Activated CD4-positive, alpha-beta T cell treated with anti-CD3 and anti-CD28 coated beads, Interleukin-2, amount 10 ng/mL, durations not matched to agents 24 days and 14 days (primary cell): ENCODE measurements at regions not wholly inside any gene's neighbourhood (a gene's known extent, or its start where the extent isn't known, plus 50 kb on each side); places are given as distances from the start of the nearest gene placed in this dataset.
"Not testable (repeated sequence)": the region's sequence is repeated elsewhere in the genome, so short reads cannot be mapped to it uniquely, and the experiment has no call there.

Source experiments
- DNase-seq: peaks from one replicate; pipeline ENCODE4 v3.0.0; 2022
- H3K27ac Mint-ChIP-seq: one replicate; pipeline ENCODE4 v1.8.0; 2022; ENCODE audit warnings: mild to moderate bottlenecking, mixed read lengths
- H3K27me3 Mint-ChIP-seq: one replicate; pipeline ENCODE4 v1.8.0; 2022; ENCODE audit warnings: mixed read lengths
- H3K36me3 Mint-ChIP-seq: one replicate; pipeline ENCODE4 v1.8.0; 2022; ENCODE audit warnings: low read depth, mild to moderate bottlenecking, mixed read lengths
- H3K4me1 Mint-ChIP-seq: one replicate; pipeline ENCODE4 v1.8.0; 2021; ENCODE audit warnings: mixed read lengths
- H3K4me3 Mint-ChIP-seq: one replicate; pipeline ENCODE4 v1.8.0; 2022; ENCODE audit warnings: mild to moderate bottlenecking, moderate library complexity, mixed read lengths
- H3K9me3 Mint-ChIP-seq: one replicate; pipeline ENCODE4 v1.8.0; 2021; ENCODE audit warnings: mixed read lengths
- intact Hi-C: fragments of 100-400 bp; cut with micrococcal nuclease; formaldehyde crosslinking; loops from one replicate; pipeline ENCODE4 v1.15.1; 2023

DNA sequence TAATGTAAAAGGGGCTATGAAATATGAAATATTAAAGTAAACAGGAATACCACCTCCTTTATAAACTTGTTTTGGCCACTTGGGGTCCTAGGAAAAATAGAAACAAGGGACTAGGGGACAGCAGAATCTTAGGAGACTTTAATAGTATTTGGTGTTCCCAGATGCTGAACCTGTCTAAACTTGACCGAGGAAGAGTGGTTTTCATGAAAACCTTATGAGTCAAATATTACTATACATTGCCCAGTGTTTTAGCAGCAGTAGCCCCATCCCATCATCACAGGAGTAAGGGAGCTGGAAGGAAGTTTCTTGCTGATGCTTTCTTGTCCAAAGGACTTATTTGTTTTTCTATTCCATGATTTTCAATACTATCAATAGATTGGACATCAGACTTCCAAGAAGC, 177.5 kb upstream of the CAND1 start:
- Mint-ChIP-seq H3K4me3 (no peak overlapping the region), H3K36me3 (no peaks in the 10 kb centered on the region), H3K4me1 (no peaks in the 10 kb centered on the region), H3K27ac (no peak overlapping the region), H3K27me3 (peaks cover 9% of the 10 kb centered on the region), H3K9me3 (no peaks in the 10 kb centered on the region)
- intact Hi-C loops = no loop called here
- no peak for DNase-seq

DNA sequence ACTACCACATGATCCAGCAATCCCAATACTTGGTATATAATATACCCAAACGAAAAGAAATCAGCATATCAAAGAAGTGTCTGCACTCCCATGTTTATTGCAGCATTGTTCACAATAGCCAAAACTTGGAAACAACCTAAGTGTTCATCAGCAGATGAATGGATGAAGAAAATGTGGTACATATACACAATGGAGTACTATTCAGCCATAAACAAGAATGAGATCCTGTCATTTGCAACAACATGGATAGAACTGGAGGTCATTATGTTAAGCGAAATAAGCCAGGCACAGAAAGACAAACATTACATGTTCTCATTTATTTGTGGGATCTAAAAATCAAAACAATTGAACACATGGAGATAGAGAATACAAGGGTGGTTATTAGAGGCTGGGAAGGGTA, 176.2 kb upstream of the CAND1 start:
- H3K36me3 Mint-ChIP-seq, H3K9me3 Mint-ChIP-seq, DNase-seq, H3K4me3 Mint-ChIP-seq, H3K27me3 Mint-ChIP-seq, H3K4me1 Mint-ChIP-seq, intact Hi-C loops, H3K27ac Mint-ChIP-seq: not testable (repeated sequence)

DNA sequence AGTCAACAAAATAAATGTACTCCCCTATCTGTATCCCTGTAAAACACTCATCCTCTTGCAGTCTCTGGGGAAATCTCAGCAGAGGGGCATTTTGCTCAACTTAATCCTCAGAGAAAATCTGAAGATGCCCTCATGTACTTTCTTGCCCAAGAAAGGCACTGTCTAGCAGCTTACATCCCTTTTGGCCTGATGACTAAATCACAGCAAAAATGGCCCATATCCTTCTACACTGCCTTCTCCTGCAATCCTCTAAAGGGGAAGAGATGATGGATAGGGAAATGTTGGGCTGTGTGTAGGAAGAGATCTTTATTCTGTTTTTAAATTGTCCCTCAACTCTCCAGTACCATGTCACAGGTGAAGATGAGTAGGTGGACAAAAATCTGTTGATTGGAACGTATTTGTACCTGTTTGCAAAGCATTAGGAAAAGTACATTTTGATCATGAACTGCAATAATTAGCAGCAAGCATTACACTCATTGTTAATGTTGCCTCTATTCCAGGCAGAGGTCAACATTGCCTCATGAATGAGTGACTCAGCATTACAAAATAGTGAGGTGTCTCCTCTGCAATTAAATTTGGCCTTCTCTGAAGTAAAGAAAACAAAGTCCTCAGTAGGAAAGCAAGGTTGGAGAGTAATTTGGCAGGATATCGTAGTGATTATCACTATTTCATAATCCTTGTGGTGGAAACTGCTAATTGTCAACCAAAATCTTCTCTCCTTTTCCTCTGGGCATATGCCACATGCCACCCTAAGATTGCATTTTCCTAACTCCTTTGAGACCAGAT, 172.4 kb upstream of the CAND1 start:
- Mint-ChIP-seq H3K36me3 (no peaks in the 10 kb centered on the region), H3K27ac (no peak overlapping the region), H3K4me1 (no peaks in the 10 kb centered on the region), H3K27me3 (peaks cover 2% of the 10 kb centered on the region), H3K4me3 (no peak overlapping the region), H3K9me3 (no peaks in the 10 kb centered on the region)
- intact Hi-C loops = no loop called here
- DNase-seq = peak; percentile 41

DNA sequence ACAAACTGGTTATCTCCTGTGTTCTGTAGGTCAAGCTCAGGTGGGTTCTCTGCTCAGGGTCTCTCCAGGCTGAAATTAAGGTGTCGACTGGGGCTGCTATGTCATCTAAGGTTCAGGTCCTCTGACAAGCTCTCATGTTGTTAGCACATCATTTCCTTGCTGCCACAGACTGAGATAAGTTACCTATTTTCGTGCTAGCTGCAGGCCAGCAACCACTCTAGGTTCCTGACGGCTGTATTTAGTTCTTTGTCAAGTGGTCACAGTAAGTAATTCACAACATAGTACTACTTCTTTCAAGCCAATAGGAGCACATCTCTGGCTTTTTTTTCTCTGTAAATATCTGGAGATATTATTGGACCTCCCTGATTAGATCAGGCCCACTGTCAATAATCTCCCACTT, 169.3 kb upstream of the CAND1 start:
- intact Hi-C loops = no loop called here
- Mint-ChIP-seq H3K27me3 (peaks cover 2% of the 10 kb centered on the region), H3K4me3 (no peak overlapping the region), H3K36me3 (no peaks in the 10 kb centered on the region), H3K27ac (no peak overlapping the region), H3K9me3 (no peaks in the 10 kb centered on the region), H3K4me1 (no peaks in the 10 kb centered on the region)
- DNase-seq = peak; percentile 29

DNA sequence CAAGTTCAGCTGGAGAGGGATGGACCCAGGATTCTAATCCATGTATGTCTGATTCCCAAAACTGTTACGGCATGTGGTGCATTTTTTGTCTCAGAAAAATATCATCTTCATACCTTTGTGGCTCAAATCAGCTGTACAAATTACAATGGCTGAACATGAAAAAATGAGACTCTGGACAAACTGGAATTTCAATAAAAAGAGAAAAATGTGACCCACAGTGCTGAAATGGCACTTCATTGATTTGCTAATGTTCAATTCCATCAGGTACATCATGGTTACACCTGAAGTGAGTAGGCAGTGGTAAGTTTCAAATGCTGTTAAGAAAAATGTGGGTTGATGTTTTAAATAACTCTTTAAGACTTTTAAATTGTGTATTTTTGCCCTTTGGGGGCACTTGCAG, 165.6 kb upstream of the CAND1 start:
- peaks cover 20% of the 10 kb centered on the region for H3K9me3 Mint-ChIP-seq
- no peak overlapping the region for H3K27ac Mint-ChIP-seq
- DNase-seq = no peak
- no peaks in the 10 kb centered on the region for H3K36me3 Mint-ChIP-seq
- H3K4me3 Mint-ChIP-seq = no peak overlapping the region
- no peaks in the 10 kb centered on the region for H3K27me3 Mint-ChIP-seq
- no peaks in the 10 kb centered on the region for H3K4me1 Mint-ChIP-seq
- intact Hi-C loops = no loop called here

DNA sequence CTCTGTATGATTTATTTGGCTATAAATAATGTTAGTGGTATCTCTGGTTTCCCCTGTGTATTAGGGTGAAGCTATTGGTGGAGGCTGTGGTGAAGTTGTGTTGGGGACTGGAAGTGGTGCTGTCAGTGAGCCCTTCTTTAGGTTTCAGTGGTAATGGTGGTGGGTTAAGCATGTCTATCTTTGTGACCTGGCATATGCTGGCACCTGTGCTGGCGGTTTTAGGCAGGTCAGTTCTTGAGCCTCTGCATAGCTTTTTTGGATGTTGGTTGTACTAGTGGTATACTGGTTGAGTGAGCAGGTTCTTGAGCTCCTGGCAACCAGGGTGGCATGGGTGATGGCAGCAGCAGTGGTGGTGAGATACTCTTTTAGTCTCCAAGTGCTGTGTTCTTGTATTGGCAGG, 161.9 kb upstream of the CAND1 start:
- Mint-ChIP-seq H3K27ac (no peak overlapping the region), H3K36me3 (no peaks in the 10 kb centered on the region), H3K4me3 (no peak overlapping the region), H3K9me3 (peaks cover 20% of the 10 kb centered on the region), H3K27me3 (no peaks in the 10 kb centered on the region), H3K4me1 (no peaks in the 10 kb centered on the region)
- intact Hi-C loops = no loop called here
- DNase-seq = peak; percentile 23

DNA sequence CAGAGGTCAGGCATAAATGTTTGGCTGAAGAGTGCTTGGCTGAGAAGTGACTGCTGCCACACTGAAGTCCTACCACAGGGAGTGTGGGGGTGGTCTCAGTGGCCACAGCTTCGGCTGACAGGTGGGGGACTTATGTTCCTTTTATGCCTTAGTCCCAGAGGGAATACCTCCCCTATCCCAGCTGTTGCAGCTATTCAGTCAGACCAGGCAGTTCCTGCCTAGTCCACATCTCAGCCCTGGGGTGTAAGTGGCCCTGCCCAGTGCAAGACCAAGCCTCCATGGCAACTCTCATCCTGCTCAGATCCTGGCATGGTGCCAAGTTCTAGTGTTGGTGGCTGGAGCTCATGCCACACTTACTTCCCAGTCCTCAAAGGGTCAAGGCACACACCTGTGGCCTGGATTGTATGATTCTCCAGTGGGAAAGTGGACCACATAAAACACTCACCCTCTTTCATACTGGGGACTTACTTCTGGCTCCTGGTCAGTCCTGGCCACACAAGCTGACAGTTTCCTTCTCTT, 161.3 kb upstream of the CAND1 start:
- Mint-ChIP-seq H3K4me3 (no peak overlapping the region), H3K9me3 (peaks cover 20% of the 10 kb centered on the region), H3K27me3 (no peaks in the 10 kb centered on the region), H3K27ac (no peak overlapping the region), H3K4me1 (no peaks in the 10 kb centered on the region), H3K36me3 (no peaks in the 10 kb centered on the region)
- intact Hi-C loops = no loop called here
- DNase-seq = peak; percentile 40

DNA sequence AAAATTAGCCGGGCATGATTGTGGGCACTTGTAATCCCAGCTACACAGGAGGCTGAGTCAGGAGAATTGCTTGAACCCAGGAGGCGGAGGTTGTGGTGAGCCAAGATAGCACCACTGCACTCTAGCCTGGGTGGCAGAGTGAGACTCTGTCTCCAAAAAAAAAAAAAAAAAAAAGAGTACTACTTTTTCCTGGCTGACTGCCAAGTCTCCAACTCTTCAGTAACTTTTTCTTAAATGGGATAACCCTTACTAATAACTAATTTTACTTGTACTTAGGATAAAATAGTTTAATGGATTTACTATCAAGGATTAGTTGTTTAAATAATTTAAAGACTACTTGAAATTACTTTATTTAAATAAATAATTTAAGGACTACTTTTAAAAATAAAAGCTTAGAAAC, 158.8 kb upstream of the CAND1 start:
- intact Hi-C loops, H3K36me3 Mint-ChIP-seq, H3K27ac Mint-ChIP-seq: not testable (repeated sequence)

DNA sequence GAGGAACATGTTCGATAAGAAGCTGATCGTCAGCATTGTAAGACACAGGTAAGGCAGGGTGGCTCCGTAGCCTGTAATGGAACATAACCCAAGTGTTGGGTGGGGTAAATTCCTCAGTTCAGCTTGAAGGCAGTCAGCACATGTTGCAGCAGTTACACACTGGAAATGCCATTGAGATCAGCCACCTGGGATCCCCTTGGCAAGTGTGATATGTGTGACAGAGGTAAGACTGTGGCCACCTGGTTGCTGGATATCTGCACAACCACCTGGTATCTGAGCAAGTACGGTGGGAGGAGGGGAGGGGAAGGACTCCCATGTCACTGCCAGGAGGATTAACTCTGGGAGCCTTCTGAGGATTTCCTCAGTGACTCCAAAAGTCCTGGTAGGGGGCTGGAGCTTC, 158.0 kb upstream of the CAND1 start:
- intact Hi-C loops = no loop called here
- Mint-ChIP-seq H3K27ac (no peak overlapping the region), H3K4me3 (no peak overlapping the region)

More for the DNA sequence above, 158.8 kb upstream of the CAND1 start:
- H3K9me3 Mint-ChIP-seq = peaks cover 20% of the 10 kb centered on the region
- not testable (repeated sequence) for H3K4me3 Mint-ChIP-seq, H3K4me1 Mint-ChIP-seq, H3K27me3 Mint-ChIP-seq
- peak; percentile 2 for DNase-seq

DNA sequence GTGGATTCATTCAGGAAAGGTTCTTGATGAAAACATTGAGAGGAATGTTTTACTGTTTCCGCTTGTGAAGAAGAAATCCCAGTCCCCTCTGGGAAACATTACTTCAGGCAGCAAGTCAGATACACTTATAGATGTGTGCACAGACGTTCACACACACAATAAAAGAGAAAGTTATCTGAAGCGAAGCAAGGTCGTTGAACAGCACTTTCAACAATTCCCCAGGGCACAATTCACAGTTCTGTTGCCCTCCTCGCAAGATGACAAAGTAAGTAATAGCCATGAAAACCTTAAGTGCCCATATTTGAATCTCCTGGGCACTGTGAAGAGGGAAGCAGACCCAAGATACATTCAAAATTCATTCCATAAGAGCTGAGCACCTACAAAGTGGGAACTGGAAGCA, 156.6 kb upstream of the CAND1 start:
- H3K4me3 Mint-ChIP-seq = no peak overlapping the region
- H3K4me1 Mint-ChIP-seq = no peaks in the 10 kb centered on the region
- H3K27ac Mint-ChIP-seq = no peak overlapping the region
- intact Hi-C loops = no loop called here
- H3K9me3 Mint-ChIP-seq = peaks cover 4% of the 10 kb centered on the region
- no peaks in the 10 kb centered on the region for H3K27me3 Mint-ChIP-seq
- DNase-seq = peak; percentile 19
- no peaks in the 10 kb centered on the region for H3K36me3 Mint-ChIP-seq

More for the DNA sequence above, 158.0 kb upstream of the CAND1 start:
- Mint-ChIP-seq H3K27me3 (no peaks in the 10 kb centered on the region), H3K36me3 (no peaks in the 10 kb centered on the region), H3K4me1 (no peaks in the 10 kb centered on the region), H3K9me3 (peaks cover 14% of the 10 kb centered on the region)
- peak; percentile 40 for DNase-seq

DNA sequence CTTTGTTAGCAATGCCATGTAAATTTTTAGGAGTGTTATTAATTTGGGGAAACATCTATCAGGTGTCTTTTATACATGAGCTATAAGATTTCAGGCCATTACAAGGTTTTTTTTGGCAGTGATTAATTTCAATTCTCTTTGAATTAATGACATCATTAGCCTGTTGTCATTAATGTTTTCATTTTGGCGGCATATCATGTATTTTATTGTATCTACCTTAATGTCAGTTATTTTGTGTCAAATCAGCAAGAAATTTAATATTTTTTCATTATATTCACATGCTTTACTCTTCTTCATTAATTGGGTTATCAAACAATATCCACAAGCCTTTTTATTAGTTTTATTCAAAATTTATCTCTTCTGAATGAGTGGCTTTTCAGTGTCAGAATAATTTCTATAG, 153.0 kb upstream of the CAND1 start:
- Mint-ChIP-seq H3K9me3 (no peaks in the 10 kb centered on the region), H3K27ac (no peak overlapping the region), H3K4me3 (no peak overlapping the region), H3K4me1 (no peaks in the 10 kb centered on the region), H3K27me3 (peaks cover 2% of the 10 kb centered on the region), H3K36me3 (no peaks in the 10 kb centered on the region)
- intact Hi-C loops = no loop called here
- DNase-seq = no peak

DNA sequence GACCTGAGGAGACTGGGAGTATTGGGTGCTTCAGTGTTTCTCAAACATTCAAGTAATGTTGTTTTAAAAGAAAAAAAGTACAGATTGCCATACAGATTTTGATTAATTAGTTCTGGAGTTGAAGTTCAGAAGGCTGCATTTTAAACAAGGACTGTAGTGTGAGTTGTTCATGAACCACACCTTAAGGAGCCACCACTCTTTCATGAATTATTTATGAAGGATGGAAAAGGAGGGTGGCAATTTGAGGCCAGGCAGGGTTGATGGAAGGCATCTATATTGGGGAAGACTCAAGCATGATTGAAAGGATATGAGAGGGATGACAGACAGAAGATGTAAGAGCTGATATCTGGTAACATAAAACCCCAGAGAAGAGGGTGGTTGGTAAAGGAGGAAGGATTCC, 146.6 kb upstream of the CAND1 start:
- H3K27me3 Mint-ChIP-seq = peaks cover 6% of the 10 kb centered on the region
- intact Hi-C loops = no loop called here
- peak; percentile 8 for DNase-seq
- no peaks in the 10 kb centered on the region for H3K9me3 Mint-ChIP-seq
- H3K36me3 Mint-ChIP-seq = no peaks in the 10 kb centered on the region
- no peak overlapping the region for H3K4me3 Mint-ChIP-seq
- H3K27ac Mint-ChIP-seq = no peak overlapping the region
- no peaks in the 10 kb centered on the region for H3K4me1 Mint-ChIP-seq

DNA sequence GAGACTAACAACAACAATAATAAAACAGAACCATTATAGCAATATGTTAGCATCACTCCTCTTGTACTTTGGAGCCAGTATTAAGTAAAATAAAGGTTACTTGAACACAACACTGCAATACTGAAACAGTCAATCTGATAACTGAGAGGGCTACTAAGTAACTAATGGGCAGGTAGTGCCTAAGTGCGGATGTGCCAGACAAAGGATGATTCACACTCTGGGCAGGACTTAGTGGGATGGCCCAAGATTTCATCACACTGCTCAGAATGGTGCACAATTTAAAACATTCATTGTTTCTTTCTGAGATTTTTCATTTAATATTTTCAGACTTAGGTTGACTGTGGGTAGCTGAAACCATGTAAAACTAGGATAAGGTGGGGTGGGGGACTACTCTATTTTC, 131.9 kb upstream of the CAND1 start:
- intact Hi-C loops = no loop called here
- no peaks in the 10 kb centered on the region for H3K9me3 Mint-ChIP-seq
- peak; percentile 27 for DNase-seq
- no peaks in the 10 kb centered on the region for H3K4me1 Mint-ChIP-seq
- H3K27ac Mint-ChIP-seq = no peak overlapping the region
- H3K27me3 Mint-ChIP-seq = peaks cover 5% of the 10 kb centered on the region
- no peak overlapping the region for H3K4me3 Mint-ChIP-seq
- H3K36me3 Mint-ChIP-seq = no peaks in the 10 kb centered on the region

DNA sequence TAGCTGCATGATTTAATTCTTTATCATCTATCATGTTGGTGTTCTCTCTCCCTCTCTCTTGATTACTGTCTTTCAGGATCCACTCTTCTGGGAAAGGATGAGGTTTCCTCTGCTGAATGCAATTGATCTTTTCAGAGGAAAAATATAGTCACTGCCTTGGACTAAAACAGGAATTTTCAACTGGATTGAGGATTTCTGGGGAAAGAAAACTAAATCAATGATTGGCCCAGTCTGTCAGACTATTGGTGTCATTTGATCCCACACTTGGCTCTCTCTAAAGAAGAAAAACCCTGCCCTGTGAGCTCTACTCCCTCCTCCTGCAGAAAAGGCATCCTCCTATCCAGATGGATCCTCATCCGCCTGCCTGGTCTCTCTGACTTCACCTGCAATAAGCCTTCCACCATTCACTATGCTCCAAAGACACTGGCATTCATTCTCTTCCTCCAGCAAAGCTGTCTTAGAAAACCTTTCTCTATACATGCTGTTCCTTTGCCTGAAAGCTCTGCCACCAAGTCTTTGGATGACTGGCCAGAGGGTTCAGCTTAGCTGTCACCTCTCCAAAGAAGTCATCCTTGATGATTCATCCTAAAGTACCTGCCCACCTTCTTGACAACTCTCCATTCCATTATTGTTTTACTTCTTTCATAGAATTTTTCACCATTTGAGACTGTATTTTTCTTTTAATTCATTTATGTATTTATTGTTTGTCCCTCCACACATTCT, 127.7 kb upstream of the CAND1 start:
- no peaks in the 10 kb centered on the region for H3K4me1 Mint-ChIP-seq
- no peak overlapping the region for H3K27ac Mint-ChIP-seq
- H3K4me3 Mint-ChIP-seq = no peak overlapping the region
- H3K9me3 Mint-ChIP-seq = no peaks in the 10 kb centered on the region
- no peaks in the 10 kb centered on the region for H3K36me3 Mint-ChIP-seq
- DNase-seq = no peak
- peaks cover 5% of the 10 kb centered on the region for H3K27me3 Mint-ChIP-seq
- intact Hi-C loops = no loop called here
